ENCODE measurements at regions not wholly inside any gene's neighbourhood (a gene's known extent, or its start where the extent isn't known, plus 50 kb on each side); places are given as distances from the start of the nearest gene placed in this dataset.

- TF ChIP-seq CTCF (tag by site-specific recombination; IDR thresholded peaks at IDR 0.05): no peak
- TF ChIP-seq ZNF530 (tag by site-specific recombination; IDR thresholded peaks at IDR 0.05; ENCODE audit: low read depth): no peak
- TF ChIP-seq ZNF138 (tag by site-specific recombination; IDR thresholded peaks at IDR 0.05; ENCODE audit: borderline replicate concordance): no peak
- TF ChIP-seq SP2 (tag by site-specific recombination; IDR thresholded peaks at IDR 0.05): no peak
- no peak for TF ChIP-seq ZNF214 (tag by site-specific recombination; IDR thresholded peaks at IDR 0.05; ENCODE audit: borderline replicate concordance)
- TF ChIP-seq ZNF175 (tag by site-specific recombination; IDR thresholded peaks at IDR 0.05): no peak
- TF ChIP-seq HOXA7 (CRISPR knock-in tag; IDR thresholded peaks at IDR 0.05; ENCODE audit: borderline replicate concordance): no peak
- TF ChIP-seq, protein P1, sequence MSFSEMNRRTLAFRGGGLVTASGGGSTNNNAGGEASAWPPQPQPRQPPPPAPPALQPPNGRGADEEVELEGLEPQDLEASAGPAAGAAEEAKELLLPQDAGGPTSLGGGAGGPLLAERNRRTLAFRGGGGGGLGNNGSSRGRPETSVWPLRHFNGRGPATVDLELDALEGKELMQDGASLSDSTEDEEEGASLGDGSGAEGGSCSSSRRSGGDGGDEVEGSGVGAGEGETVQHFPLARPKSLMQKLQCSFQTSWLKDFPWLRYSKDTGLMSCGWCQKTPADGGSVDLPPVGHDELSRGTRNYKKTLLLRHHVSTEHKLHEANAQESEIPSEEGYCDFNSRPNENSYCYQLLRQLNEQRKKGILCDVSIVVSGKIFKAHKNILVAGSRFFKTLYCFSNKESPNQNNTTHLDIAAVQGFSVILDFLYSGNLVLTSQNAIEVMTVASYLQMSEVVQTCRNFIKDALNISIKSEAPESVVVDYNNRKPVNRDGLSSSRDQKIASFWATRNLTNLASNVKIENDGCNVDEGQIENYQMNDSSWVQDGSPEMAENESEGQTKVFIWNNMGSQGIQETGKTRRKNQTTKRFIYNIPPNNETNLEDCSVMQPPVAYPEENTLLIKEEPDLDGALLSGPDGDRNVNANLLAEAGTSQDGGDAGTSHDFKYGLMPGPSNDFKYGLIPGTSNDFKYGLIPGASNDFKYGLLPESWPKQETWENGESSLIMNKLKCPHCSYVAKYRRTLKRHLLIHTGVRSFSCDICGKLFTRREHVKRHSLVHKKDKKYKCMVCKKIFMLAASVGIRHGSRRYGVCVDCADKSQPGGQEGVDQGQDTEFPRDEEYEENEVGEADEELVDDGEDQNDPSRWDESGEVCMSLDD (tag by site-specific recombination; IDR thresholded peaks at IDR 0.05): no peak
- no peak for TF ChIP-seq ZNF24 (tag by site-specific recombination; IDR thresholded peaks at IDR 0.05)
- no peak for TF ChIP-seq ZNF791 (tag by site-specific recombination; IDR thresholded peaks at IDR 0.05)
- TF ChIP-seq PBX3 (CRISPR knock-in tag; IDR thresholded peaks at IDR 0.05): no peak
- TF ChIP-seq, protein P2, sequence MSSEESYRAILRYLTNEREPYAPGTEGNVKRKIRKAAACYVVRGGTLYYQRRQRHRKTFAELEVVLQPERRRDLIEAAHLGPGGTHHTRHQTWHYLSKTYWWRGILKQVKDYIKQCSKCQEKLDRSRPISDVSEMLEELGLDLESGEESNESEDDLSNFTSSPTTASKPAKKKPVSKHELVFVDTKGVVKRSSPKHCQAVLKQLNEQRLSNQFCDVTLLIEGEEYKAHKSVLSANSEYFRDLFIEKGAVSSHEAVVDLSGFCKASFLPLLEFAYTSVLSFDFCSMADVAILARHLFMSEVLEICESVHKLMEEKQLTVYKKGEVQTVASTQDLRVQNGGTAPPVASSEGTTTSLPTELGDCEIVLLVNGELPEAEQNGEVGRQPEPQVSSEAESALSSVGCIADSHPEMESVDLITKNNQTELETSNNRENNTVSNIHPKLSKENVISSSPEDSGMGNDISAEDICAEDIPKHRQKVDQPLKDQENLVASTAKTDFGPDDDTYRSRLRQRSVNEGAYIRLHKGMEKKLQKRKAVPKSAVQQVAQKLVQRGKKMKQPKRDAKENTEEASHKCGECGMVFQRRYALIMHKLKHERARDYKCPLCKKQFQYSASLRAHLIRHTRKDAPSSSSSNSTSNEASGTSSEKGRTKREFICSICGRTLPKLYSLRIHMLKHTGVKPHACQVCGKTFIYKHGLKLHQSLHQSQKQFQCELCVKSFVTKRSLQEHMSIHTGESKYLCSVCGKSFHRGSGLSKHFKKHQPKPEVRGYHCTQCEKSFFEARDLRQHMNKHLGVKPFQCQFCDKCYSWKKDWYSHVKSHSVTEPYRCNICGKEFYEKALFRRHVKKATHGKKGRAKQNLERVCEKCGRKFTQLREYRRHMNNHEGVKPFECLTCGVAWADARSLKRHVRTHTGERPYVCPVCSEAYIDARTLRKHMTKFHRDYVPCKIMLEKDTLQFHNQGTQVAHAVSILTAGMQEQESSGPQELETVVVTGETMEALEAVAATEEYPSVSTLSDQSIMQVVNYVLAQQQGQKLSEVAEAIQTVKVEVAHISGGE (tag by site-specific recombination; conservative IDR thresholded peaks at IDR 0.05; ENCODE audit: low read depth): no peak
Observed at GRCh38 chr13:106343836-106344235, 191.6 kb downstream of the EFNB2 start.
